H9 (cell line): ENCODE measurements at regions not wholly inside any gene's neighbourhood (a gene's known extent, or its start where the extent isn't known, plus 50 kb on each side); places are given as distances from the start of the nearest gene placed in this dataset.

Experiments
- DNase-seq: peaks from one replicate; pipeline ENCODE4 v3.0.0-alpha.2; 2017
- H2AFZ ChIP-seq: one replicate; pipeline ENCODE4 v1.6.1; 2013; ENCODE audit warnings: mild to moderate bottlenecking, low read length, control low read depth, moderate library complexity
- H2AK5ac ChIP-seq: 2 replicates; pipeline ENCODE4 v1.6.1; 2013; ENCODE audit warnings: low read length, control low read depth, mixed read lengths; ENCODE audit not compliant: insufficient read length
- H2BK120ac ChIP-seq: one replicate; pipeline ENCODE4 v1.6.1; 2013; ENCODE audit warnings: low read depth, mild to moderate bottlenecking, low read length, control low read depth, inconsistent platforms; ENCODE audit not compliant: poor library complexity, severe bottlenecking
- H2BK12ac ChIP-seq: 2 replicates; pipeline ENCODE4 v1.6.1; 2013; ENCODE audit warnings: low read length, control low read depth, mixed read lengths, low read depth; ENCODE audit not compliant: insufficient read length
- H2BK15ac ChIP-seq: 2 replicates; pipeline ENCODE4 v1.6.1; 2013; ENCODE audit warnings: low read depth, low read length, control low read depth
- H2BK20ac ChIP-seq: one replicate; pipeline ENCODE4 v1.6.1; 2013; ENCODE audit warnings: low read depth, mild to moderate bottlenecking, low read length, control low read depth, inconsistent platforms; ENCODE audit not compliant: poor library complexity, severe bottlenecking
- H2BK5ac ChIP-seq: 2 replicates; pipeline ENCODE4 v1.6.1; 2013; ENCODE audit warnings: low read length, control low read depth, mixed read lengths; ENCODE audit not compliant: insufficient read length
- H3K14ac ChIP-seq: 2 replicates; pipeline ENCODE4 v1.6.1; 2013; ENCODE audit warnings: low read length, control low read depth; ENCODE audit not compliant: insufficient read depth
- H3K18ac ChIP-seq: 2 replicates; pipeline ENCODE4 v1.6.1; 2013; ENCODE audit warnings: low read depth, mild to moderate bottlenecking, mixed read lengths, low read length, control low read depth; ENCODE audit not compliant: insufficient read length
- H3K23ac ChIP-seq: 2 replicates; pipeline ENCODE4 v1.6.1; 2013; ENCODE audit warnings: low read length, control low read depth, mixed read lengths, low read depth; ENCODE audit not compliant: insufficient read length
- H3K23me2 ChIP-seq: 2 replicates; pipeline ENCODE4 v1.6.1; 2013; ENCODE audit warnings: low read depth, mild to moderate bottlenecking, mixed read lengths, low read length, control low read depth; ENCODE audit not compliant: insufficient read length, poor library complexity, severe bottlenecking
- H3K27ac ChIP-seq: 2 replicates; pipeline ENCODE4 v1.5.1; 2013; ENCODE audit warnings: low read length, control low read depth, mixed read lengths, low read depth; ENCODE audit not compliant: insufficient read length
- H3K27me3 ChIP-seq: 2 replicates; pipeline ENCODE4 v1.6.1; 2013; ENCODE audit warnings: low read length, control low read depth, inconsistent platforms; ENCODE audit not compliant: insufficient read depth
- H3K4ac ChIP-seq: 2 replicates; pipeline ENCODE4 v1.6.1; 2013; ENCODE audit warnings: low read depth, mild to moderate bottlenecking, control low read depth, inconsistent platforms, low read length, moderate library complexity
- H3K4me1 ChIP-seq: 2 replicates; pipeline ENCODE4 v1.6.1; 2013; ENCODE audit warnings: low read length, control low read depth, inconsistent platforms; ENCODE audit not compliant: insufficient read depth
- H3K4me2 ChIP-seq: 2 replicates; pipeline ENCODE4 v1.6.1; 2013; ENCODE audit warnings: low read length, control low read depth, mixed read lengths; ENCODE audit not compliant: insufficient read length, insufficient read depth
- H3K56ac ChIP-seq: 2 replicates; pipeline ENCODE4 v1.6.1; 2013; ENCODE audit warnings: low read depth, mild to moderate bottlenecking, mixed read lengths, low read length, control low read depth; ENCODE audit not compliant: insufficient read length
- H3K79me1 ChIP-seq: 2 replicates; pipeline ENCODE4 v1.6.1; 2013; ENCODE audit warnings: low read depth, mild to moderate bottlenecking, moderate library complexity, low read length, control low read depth, inconsistent platforms; ENCODE audit not compliant: insufficient read depth, poor library complexity, severe bottlenecking
- H3K79me2 ChIP-seq: 2 replicates; pipeline ENCODE4 v1.6.1; 2013; ENCODE audit warnings: low read length, control low read depth, inconsistent platforms; ENCODE audit not compliant: insufficient read depth
- H3K9ac ChIP-seq: 2 replicates; pipeline ENCODE4 v1.6.1; 2013; ENCODE audit warnings: low read length, control low read depth, mixed read lengths; ENCODE audit not compliant: insufficient read length; ENCODE audit errors: extremely low read depth
- H3K9me3 ChIP-seq: one replicate; pipeline ENCODE4 v1.6.1; 2013; ENCODE audit warnings: low read depth, low read length, inconsistent platforms; ENCODE audit not compliant: control insufficient read depth
- H3T11ph ChIP-seq: one replicate; pipeline ENCODE4 v1.6.1; 2013; ENCODE audit warnings: mild to moderate bottlenecking, low read length, control low read depth, inconsistent platforms
- H4K20me1 ChIP-seq: one replicate; pipeline ENCODE4 v1.6.1; 2013; ENCODE audit not compliant: control insufficient read depth, insufficient read length, insufficient read depth
- H4K5ac ChIP-seq: 2 replicates; pipeline ENCODE4 v1.6.1; 2013; ENCODE audit warnings: low read depth, mild to moderate bottlenecking, mixed read lengths, low read length, control low read depth; ENCODE audit not compliant: insufficient read length
- H4K8ac ChIP-seq: replicated peaks from 2 replicates; pipeline ENCODE4 v1.6.1; 2013; ENCODE audit warnings: low read length, control low read depth, mixed read lengths, low read depth; ENCODE audit not compliant: insufficient read length
- H4K91ac ChIP-seq: 2 replicates; pipeline ENCODE4 v1.6.1; 2013; ENCODE audit warnings: low read depth, mild to moderate bottlenecking, moderate library complexity, mixed read lengths, low read length, control low read depth; ENCODE audit not compliant: insufficient read length
- H3K27ac Mint-ChIP-seq, 3 experiments: 2 replicates in 2 of 3; 3 replicates in 1 of 3; pipeline ENCODE4 v1.8.0; 2020 to 2021; ENCODE audit warnings: mixed read lengths in 3 of 3, mild to moderate bottlenecking in 1 of 3, moderate library complexity in 1 of 3
- H3K27me3 Mint-ChIP-seq: 2 replicates; pipeline ENCODE4 v1.8.0; 2021; ENCODE audit warnings: low read depth, mild to moderate bottlenecking, moderate library complexity, mixed read lengths
- H3K36me3 Mint-ChIP-seq, 3 experiments: 2 replicates in 2 of 3; 3 replicates in 1 of 3; pipeline ENCODE4 v1.8.0; 2020 to 2021; ENCODE audit warnings: low read depth in 3 of 3, mixed read lengths in 3 of 3; ENCODE audit not compliant: insufficient read depth in 1 of 3
- H3K4me1 Mint-ChIP-seq, 2 experiments: 2 replicates each; pipeline ENCODE4 v1.8.0; 2020; ENCODE audit warnings: mixed read lengths in 2 of 2
- H3K4me3 Mint-ChIP-seq, 2 experiments: 2 replicates in 1 of 2; 3 replicates in 1 of 2; pipeline ENCODE4 v1.8.0; 2020 to 2021; ENCODE audit warnings: mild to moderate bottlenecking in 2 of 2, mixed read lengths in 2 of 2, moderate library complexity in 1 of 2
- H3K9me3 Mint-ChIP-seq, 2 experiments: 2 replicates in 1 of 2; 3 replicates in 1 of 2; pipeline ENCODE4 v1.8.0; 2020; ENCODE audit warnings: mild to moderate bottlenecking in 2 of 2, mixed read lengths in 2 of 2, moderate library complexity in 1 of 2
- WGBS: extraction: QIAGEN DNeasy Blood & Tissue Kit; methylation state at CpG from one replicate; pipeline ENCODE4 v1.1.7; 2013; ENCODE audit warnings: missing lambda C conversion rate, low lambda C conversion rate, mixed read lengths; ENCODE audit not compliant: insufficient read length; ENCODE audit errors: extremely low coverage; 5-methylcytosine and 5-hydroxymethylcytosine counted together
- TF ChIP-seq, protein P1 (sequence below): fragments of 200-600 bp; sonication (generic); conservative IDR thresholded peaks from 3 replicates; pipeline ENCODE4 v1.8.0; 2021; ENCODE audit warnings: antibody characterized with exemption, mild to moderate bottlenecking

- peaks cover 2 to 6% (median 3%) of the 10 kb centered on the region in 3 experiments; a peak in 4 of 7 replicates for H3K36me3 Mint-ChIP-seq
- Histone ChIP-seq H3K14ac (no peak overlapping the region), H3K56ac (no peak overlapping the region), H3K23ac (no peak overlapping the region), H3K79me1 (no peaks in the 10 kb centered on the region), H2AK5ac (no peak overlapping the region), H3K79me2 (no peaks in the 10 kb centered on the region), H4K5ac (no peak overlapping the region), H2BK12ac (no peak overlapping the region), H3K4me1 (peaks cover 7% of the 10 kb centered on the region; the same call in 1 of the 2 replicates), H3K9ac (no peak overlapping the region), H4K20me1 (no peaks in the 10 kb centered on the region), H2BK120ac (no peak overlapping the region), H3K18ac (no peak overlapping the region), H4K8ac (no peak overlapping the region), H3K9me3 (no peaks in the 10 kb centered on the region), H3K4ac (no peak overlapping the region), H3K23me2 (no peaks in the 10 kb centered on the region), H3K27me3 (no peaks in the 10 kb centered on the region), H2BK15ac (no peak overlapping the region), H3K4me2 (no peak overlapping the region), H2BK5ac (no peak overlapping the region), H4K91ac (no peak overlapping the region), H3K27ac (no peak overlapping the region), H3T11ph (no peak overlapping the region), H2BK20ac (no peak overlapping the region), H2AFZ (no peak overlapping the region)
- H3K4me1 Mint-ChIP-seq: peaks cover 29 to 32% of the 10 kb centered on the region in 2 experiments
- no peaks in the 10 kb centered on the region; the same call in 1 of the 2 replicates for H3K27me3 Mint-ChIP-seq
- TF ChIP-seq, protein P1, sequence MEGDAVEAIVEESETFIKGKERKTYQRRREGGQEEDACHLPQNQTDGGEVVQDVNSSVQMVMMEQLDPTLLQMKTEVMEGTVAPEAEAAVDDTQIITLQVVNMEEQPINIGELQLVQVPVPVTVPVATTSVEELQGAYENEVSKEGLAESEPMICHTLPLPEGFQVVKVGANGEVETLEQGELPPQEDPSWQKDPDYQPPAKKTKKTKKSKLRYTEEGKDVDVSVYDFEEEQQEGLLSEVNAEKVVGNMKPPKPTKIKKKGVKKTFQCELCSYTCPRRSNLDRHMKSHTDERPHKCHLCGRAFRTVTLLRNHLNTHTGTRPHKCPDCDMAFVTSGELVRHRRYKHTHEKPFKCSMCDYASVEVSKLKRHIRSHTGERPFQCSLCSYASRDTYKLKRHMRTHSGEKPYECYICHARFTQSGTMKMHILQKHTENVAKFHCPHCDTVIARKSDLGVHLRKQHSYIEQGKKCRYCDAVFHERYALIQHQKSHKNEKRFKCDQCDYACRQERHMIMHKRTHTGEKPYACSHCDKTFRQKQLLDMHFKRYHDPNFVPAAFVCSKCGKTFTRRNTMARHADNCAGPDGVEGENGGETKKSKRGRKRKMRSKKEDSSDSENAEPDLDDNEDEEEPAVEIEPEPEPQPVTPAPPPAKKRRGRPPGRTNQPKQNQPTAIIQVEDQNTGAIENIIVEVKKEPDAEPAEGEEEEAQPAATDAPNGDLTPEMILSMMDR: no peak
- no peak overlapping the region for H3K4me3 Mint-ChIP-seq
- no peak for DNase-seq
- H3K27ac Mint-ChIP-seq: no peak overlapping the region
- H3K9me3 Mint-ChIP-seq: peaks cover 8% of the 10 kb centered on the region in 2 experiments; a peak in 4 of 5 replicates
- WGBS: no CpG with 5 or more reads among the region's 4 CpGs
Observed at GRCh38 chr9:86798966-86799365, 148.3 kb downstream of the GAS1 start.
